Superior temporal gyrus (tissue), 1 donor: ENCODE measurements at regions not wholly inside any gene's neighbourhood (a gene's known extent, or its start where the extent isn't known, plus 50 kb on each side); places are given as distances from the start of the nearest gene placed in this dataset.

Experiments used
- DNase-seq: peaks from one replicate; pipeline ENCODE4 v3.0.0-alpha.2; 2016; ENCODE audit errors: extremely low spot score

DNA sequence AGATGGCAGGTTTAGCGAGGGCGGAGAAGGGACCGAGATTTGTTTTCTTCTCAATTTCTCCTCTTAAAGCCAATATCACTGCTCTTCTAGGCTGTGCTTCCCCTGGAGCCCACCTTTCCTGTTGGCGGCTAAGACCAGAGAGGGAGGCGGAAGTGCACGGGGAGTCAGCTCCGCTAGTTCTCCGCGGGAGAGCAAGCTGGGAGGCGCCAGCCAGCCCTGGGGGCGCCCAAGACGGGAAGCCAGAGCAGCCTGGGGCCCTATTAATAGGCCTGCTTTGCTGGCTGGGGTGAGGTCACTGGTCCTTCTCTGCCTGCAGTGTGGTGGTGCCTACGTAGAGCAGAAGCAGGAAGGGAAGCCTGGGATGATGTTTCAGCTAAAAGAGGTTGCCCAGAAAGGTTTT, 61.6 kb downstream of the LSM5 start:
- no peak for DNase-seq

GRCh38 chr7:32427769-32428291, 62.4 kb downstream of the LSM5 start:
- DNase-seq: peak; percentile 56

DNA sequence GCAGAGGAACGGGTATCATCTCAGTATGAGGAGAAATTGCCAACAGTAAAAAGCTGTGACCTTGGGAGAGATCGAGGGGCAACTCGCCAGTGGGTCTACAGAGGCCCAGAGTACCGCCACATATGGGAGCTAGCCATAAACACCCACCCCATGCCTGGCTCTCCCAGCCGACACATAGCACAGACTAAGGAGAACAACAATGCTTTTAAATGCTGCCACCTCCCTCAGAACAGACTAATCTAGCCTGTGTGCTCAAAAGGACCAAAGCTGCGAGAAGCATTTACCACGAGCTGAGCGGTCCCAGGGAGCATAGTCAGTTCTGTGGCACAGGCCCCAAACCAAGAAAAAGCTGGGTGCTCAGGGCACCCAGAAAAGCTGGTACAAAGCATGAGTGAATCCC, 73.3 kb downstream of the LSM5 start:
- DNase-seq: no peak

- DNase-seq: no peak
These were observed 74.2 kb downstream of the LSM5 start for GRCh38 chr7:32415936-32416335.

GRCh38 chr7:32415519-32415918, 74.7 kb downstream of the LSM5 start:
- DNase-seq: no peak

DNA sequence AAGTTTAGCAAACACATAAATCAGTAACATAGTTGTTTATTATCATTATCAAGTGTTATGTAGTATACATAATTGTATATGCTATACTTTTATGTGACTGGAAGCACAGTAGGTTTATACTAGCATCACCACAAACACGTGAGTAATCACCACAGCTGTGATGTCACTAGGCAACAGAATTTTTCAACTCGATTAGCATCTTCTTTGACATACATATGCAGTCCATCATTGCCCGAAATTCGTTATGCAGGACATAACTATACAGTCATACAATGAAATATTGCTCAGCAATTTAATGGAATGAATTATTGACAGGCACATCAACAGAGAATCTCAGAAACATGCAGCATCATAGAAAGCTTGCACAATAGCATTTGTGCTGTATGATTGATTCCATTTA, 77.7 kb downstream of the LSM5 start:
- no peak for DNase-seq

- DNase-seq: no peak
These were observed 79.6 kb downstream of the LSM5 start for GRCh38 chr7:32410545-32410944.

GRCh38 chr7:32406386-32406785, 83.8 kb downstream of the LSM5 start:
- no peak for DNase-seq

- DNase-seq: no peak
These were observed 86.5 kb downstream of the LSM5 start for GRCh38 chr7:32403463-32404229.

- DNase-seq: no peak
These were observed 89.5 kb downstream of the LSM5 start for GRCh38 chr7:32400676-32401075.

DNA sequence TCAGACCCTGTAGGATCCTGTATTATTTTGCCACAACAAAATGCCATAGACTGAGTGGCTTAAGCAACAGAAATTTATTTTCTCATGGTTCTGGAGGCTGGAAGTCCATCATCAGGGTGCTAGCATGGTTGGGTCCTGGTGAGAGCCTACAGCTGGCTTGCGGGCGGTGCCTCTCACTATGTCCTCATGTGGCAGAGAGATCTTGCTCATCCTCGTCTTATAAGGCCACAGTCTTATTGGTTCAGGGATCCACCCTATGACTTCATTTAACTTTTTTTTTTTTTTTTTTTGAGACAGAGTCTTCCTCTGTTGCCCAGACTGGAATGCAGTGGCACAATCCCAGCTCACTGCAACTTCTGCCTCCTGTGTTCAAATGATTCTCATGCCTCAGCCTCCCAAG, 90.9 kb downstream of the LSM5 start:
- DNase-seq: no peak

DNA sequence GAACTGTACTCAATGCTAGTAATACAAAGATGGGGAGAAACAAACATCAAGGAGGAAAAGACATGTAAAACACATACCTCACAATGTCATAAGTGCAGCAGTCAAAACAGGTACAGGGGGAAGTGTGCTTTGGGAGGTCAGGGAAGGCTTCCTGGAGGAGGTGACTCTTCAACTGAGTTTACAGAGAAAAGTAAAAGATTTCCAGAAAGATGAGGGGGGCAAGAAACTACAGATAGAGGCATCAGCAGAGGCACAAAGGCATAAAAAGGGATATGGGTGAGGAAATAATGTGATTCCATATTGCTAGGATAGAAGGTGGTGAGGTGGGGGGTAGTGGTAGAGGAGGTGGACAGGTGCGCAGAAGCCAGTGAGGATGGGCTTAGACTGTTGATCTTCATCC, 95.0 kb downstream of the LSM5 start:
- no peak for DNase-seq

DNA sequence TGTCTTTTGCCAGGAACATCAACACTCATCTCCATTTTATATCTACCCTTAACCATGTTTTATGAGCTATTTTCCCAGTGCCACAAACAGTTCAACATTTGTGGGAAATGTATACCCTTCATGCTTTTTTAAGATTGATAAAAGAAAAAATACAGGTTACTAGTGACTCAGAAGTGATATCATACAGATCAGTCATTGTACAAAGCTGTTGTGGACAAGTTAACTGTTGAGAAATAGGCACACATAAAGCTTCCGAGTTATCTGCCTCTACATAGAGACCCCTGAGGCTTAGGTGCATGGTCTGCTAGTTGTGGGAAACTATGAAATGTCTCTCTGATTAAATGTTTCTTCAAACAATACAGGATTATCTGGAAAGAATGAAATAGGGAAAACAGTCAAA, 96.3 kb downstream of the LSM5 start:
- no peak for DNase-seq

GRCh38 chr7:32390210-32390609, 100.0 kb downstream of the LSM5 start:
- no peak for DNase-seq

DNA sequence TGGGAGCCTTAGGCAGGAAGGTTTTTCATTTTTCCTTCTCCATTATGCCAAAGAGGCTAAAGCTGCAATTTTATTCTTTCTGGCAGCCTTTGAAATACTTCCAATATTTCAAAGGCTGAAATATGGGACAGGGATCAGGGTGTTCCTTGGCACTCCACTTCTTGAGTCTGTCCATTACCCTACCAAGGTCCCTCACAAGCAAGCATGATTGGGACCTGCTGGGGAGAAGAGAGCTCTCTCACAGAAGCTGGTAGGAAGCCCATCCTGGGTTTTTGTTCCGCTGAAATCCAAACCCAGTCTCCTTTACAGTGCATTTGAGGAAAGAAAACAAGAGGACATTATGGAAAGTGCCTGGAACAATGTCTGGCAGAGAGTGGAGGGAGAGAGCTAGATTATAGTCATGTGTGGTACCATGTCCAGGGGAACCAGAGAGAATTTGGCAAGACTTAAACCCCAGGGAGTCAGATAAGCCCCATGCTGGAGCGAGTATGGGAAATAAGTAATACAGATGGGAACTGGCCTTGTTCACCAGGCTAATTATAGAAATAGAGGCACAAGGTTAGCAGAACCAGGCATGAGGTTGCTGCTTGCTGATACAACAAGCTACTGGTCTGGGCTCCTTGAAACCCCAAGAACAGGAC, 104.7 kb downstream of the LSM5 start:
- DNase-seq: no peak

GRCh38 chr7:32381024-32381601, 109.1 kb downstream of the LSM5 start:
- DNase-seq: no peak

DNA sequence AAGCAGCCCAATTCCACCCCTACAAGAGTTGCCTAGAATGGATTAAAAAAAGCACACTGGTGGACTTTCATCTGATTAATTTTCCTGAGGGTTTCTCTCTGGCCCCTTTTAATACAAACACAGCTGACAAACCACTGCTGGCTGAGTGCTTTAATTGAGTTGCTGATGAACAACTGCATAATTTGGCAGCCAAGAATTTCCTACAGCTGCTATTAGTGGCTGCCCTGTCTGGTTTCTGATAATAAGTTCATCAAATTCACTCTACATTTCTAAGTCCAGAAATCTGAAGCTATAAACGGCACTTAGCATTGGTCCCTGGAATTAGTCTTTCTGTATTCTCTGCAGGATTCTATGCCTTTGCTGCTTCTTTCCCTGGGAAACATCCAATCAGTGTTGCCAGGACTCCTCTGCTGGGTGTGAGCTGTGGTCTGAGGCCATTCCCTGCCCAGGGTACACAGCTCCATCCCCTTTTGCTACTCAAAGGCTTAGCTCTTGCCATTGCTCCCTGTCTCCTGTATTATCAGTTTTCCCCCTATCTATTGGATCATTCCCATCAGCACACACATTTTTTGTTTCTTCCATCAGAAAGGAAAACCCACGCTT, 110.6 kb downstream of the LSM5 start:
- peak; percentile 19 for DNase-seq

DNA sequence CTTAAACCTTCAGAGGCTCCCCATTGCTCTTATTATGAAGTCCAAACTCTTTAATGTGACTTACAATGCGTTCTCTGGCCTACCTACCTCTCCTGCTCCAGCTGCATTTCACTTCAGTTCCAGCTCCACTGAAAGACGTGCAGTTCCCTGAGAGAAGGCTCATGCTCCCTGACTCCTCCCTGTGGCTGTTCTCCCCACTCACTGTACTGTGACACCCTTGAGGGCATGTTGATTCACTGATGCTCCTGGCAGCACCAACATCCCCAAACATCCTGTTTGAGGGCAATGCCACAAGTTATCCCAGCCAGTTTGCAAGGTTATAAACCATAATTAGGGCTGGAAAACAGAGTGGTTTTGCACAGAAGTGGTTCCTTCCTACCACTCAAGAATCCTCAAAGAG, 111.2 kb downstream of the LSM5 start:
- no peak for DNase-seq

- DNase-seq: no peak
These were observed 125.6 kb downstream of the LSM5 start for GRCh38 chr7:32364581-32364980.

DNA sequence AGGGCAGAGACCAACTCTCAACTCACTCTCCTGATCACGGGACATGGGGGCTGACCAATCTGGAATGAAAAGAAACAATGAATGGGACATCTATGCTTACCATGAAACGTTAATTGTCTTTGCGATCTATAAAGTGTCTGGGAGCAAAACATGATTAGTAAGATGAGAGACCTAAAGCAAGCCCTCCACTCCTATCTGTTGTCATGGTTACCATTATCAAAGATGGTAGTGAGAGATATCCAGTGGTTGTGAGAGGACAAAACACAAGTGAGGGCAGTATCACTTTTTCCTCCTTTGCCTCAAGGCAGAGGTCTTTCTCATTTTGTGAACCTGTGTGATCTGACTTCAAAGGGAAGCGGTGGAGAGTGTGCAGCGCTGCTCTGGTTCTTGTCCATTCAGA, 130.1 kb downstream of the LSM5 start:
- no peak for DNase-seq

DNA sequence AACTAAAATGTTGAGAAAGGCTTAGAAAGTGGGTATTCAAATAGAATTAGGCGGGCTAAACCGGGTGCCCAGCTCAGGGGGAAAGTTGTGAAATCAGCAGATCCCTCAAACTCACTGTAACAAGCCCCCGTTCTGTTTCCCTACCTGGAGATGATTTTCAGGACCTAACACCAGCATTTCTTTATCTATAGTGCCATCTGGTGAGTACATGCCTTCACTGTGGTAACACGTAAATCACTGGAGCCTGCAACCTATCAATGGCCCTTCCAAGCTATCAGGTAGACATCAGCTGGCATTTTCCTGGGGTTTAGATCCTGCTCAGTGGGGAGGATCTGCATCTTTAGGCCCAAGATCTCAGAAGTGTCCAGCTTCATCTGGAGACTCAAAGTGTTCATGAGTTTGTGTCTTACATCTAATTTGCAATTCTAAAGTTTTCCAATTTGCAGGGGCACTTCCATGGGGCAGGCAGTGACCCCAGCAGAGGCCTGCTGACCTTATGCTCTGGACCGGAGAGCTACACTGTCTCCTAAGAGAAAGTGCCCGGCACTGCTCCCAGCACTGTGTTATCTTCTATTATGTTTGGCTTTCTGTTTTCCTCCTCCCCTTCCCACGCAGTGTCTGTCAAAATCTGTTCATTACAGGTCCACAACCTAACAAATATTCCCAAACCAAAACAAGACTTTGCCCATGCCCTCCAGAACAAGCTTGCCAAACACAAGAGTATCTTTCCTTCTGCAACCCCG, 132.5 kb downstream of the LSM5 start:
- peak; percentile 40 for DNase-seq
